Smooth muscle cell (in vitro differentiated cells): ENCODE measurements at regions not wholly inside any gene's neighbourhood (a gene's known extent, or its start where the extent isn't known, plus 50 kb on each side); places are given as distances from the start of the nearest gene placed in this dataset.

Experiments
- DNase-seq: peaks from one replicate; lab custom pipeline; 2025; ENCODE audit not compliant: unreplicated experiment; lab: John Stamatoyannopoulos, UW
- H2AFZ ChIP-seq: fragments of 200-600 bp; sonication (generic); 2 replicates; pipeline ENCODE4 v1.6.0; 2016; ENCODE audit warnings: antibody characterized with exemption, low read depth, mild to moderate bottlenecking
- H3F3A ChIP-seq: fragments of 200-600 bp; sonication (generic); 2 replicates; pipeline ENCODE4 v1.6.0; 2017; ENCODE audit warnings: antibody characterized with exemption, low read depth
- H3K27ac ChIP-seq: fragments of 200-600 bp; sonication (generic); 2 replicates; pipeline ENCODE4 v1.5.1; 2016; ENCODE audit warnings: low read depth, mild to moderate bottlenecking
- H3K27me3 ChIP-seq: fragments of 200-600 bp; sonication (generic); 2 replicates; pipeline ENCODE4 v1.6.1; 2016; ENCODE audit warnings: low read depth, mild to moderate bottlenecking
- H3K36me3 ChIP-seq: fragments of 200-600 bp; sonication (generic); 2 replicates; pipeline ENCODE4 v1.5.1; 2016; ENCODE audit warnings: low read depth
- H3K4me1 ChIP-seq: fragments of 200-600 bp; sonication (generic); 2 replicates; pipeline ENCODE4 v1.5.1; 2016; ENCODE audit warnings: low read depth
- H3K4me2 ChIP-seq: fragments of 200-600 bp; sonication (generic); 2 replicates; pipeline ENCODE4 v1.6.0; 2016; ENCODE audit warnings: mild to moderate bottlenecking
- H3K4me3 ChIP-seq: fragments of 200-600 bp; sonication (generic); 2 replicates; pipeline ENCODE4 v1.5.1; 2016; ENCODE audit warnings: mild to moderate bottlenecking
- H3K79me2 ChIP-seq: fragments of 200-600 bp; sonication (generic); 2 replicates; pipeline ENCODE4 v1.6.0; 2016; ENCODE audit warnings: low read depth, mild to moderate bottlenecking
- H3K9ac ChIP-seq: fragments of 200-600 bp; sonication (generic); 2 replicates; pipeline ENCODE4 v1.6.0; 2016; ENCODE audit warnings: low read depth
- H3K9me3 ChIP-seq: fragments of 200-600 bp; sonication (generic); replicated peaks from 2 replicates; pipeline ENCODE4 v1.5.1; 2016; ENCODE audit warnings: low read depth
- H4K20me1 ChIP-seq: fragments of 200-600 bp; sonication (generic); 2 replicates; pipeline ENCODE4 v1.6.0; 2016; ENCODE audit warnings: low read depth
- WGBS: methylation state at CpG from one replicate; pipeline ENCODE4 v1.1.7; 2016; ENCODE audit warnings: low lambda C conversion rate; 5-methylcytosine and 5-hydroxymethylcytosine counted together
- TF ChIP-seq, protein P1 (sequence below): fragments of 200-600 bp; sonication (generic); IDR thresholded peaks from 2 replicates; pipeline ENCODE4 v1.5.1; 2017; ENCODE audit warnings: borderline replicate concordance, mild to moderate bottlenecking, antibody characterized with exemption; ENCODE audit not compliant: insufficient read depth, poor library complexity, severe bottlenecking

DNA sequence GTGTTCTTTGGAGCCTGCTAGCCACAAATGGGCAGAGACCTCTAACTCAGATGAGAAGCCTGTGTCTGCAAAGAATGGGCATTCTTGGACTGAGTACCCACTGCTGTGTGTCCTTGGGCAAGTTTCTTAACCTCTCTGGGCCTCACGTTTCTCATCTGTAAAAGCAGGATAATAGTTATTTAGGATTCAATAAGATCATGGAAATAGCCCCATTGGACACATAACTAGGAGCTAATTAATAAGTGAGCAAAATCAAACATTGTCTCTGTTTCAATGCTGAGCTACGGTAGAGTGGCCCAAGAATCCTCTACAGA, 61.2 kb upstream of the WNT7B start:
- H3K36me3 ChIP-seq = no peaks in the 10 kb centered on the region
- no peak overlapping the region for H3K4me2 ChIP-seq
- no peak overlapping the region for H3K27ac ChIP-seq
- no peak overlapping the region for H3K4me3 ChIP-seq
- TF ChIP-seq, protein P1, sequence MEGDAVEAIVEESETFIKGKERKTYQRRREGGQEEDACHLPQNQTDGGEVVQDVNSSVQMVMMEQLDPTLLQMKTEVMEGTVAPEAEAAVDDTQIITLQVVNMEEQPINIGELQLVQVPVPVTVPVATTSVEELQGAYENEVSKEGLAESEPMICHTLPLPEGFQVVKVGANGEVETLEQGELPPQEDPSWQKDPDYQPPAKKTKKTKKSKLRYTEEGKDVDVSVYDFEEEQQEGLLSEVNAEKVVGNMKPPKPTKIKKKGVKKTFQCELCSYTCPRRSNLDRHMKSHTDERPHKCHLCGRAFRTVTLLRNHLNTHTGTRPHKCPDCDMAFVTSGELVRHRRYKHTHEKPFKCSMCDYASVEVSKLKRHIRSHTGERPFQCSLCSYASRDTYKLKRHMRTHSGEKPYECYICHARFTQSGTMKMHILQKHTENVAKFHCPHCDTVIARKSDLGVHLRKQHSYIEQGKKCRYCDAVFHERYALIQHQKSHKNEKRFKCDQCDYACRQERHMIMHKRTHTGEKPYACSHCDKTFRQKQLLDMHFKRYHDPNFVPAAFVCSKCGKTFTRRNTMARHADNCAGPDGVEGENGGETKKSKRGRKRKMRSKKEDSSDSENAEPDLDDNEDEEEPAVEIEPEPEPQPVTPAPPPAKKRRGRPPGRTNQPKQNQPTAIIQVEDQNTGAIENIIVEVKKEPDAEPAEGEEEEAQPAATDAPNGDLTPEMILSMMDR = no peak
- H2AFZ ChIP-seq = no peak overlapping the region
- peaks cover 12% of the 10 kb centered on the region for H3K4me1 ChIP-seq
- DNase-seq = no peak
- H3K9me3 ChIP-seq = no peaks in the 10 kb centered on the region
- H3K79me2 ChIP-seq = no peaks in the 10 kb centered on the region
- no peaks in the 10 kb centered on the region for H3F3A ChIP-seq
- H3K27me3 ChIP-seq = no peaks in the 10 kb centered on the region
- H3K9ac ChIP-seq = no peak overlapping the region
- 82% methylated on average over 2 of the region's 2 CpGs for WGBS
- no peaks in the 10 kb centered on the region for H4K20me1 ChIP-seq

DNA sequence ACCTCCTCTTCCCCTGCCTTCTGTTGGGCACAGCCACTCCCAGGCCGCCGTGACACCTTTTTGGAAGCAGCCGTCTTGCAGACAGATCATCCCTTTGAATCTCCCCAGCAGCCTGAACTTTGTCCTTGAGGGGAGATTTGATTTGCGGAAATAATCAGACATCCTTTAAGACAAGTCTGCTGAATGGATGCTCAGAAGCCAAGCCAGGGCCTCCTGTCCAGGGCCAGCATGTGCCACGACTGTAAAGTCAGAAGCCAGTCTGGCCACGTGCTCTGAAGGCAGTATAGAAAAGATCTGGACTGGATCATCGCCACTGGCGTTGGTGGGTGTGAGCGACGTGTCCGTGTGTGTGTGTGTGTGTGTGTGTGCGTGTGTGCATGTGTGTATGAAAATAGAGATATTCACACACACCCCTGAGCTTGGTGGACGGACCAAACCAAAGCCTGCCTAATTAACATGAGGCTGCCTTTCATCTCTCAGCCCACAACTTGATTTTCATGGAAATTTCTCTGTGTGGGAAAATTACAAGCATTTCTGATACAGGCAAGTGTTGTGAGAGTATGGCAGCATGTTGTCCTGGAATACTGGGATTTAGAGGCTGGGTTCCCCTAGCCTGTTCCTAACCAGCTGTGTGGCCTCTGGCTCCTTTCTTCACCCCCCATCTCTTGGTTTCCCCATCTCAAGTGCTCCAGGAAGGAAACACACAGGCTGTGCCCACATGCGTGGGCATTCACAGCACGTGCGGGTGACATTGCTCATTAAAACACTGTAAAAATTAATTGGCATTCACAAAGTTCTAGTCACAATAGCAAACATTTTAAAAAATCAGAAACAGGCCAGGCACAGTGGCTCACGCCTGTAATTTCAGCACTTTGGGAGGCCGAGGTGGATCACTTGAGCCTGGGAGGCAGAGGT, 61.8 kb upstream of the WNT7B start:
- no peak overlapping the region for H3K9ac ChIP-seq
- WGBS = 88% methylated on average over 18 of the region's 18 CpGs
- no peak overlapping the region for H3K4me3 ChIP-seq
- no peaks in the 10 kb centered on the region for H3K27me3 ChIP-seq
- no peaks in the 10 kb centered on the region for H3K9me3 ChIP-seq
- H3F3A ChIP-seq = no peaks in the 10 kb centered on the region
- H4K20me1 ChIP-seq = no peaks in the 10 kb centered on the region
- no peak overlapping the region for H2AFZ ChIP-seq
- H3K27ac ChIP-seq = no peak overlapping the region
- no peak overlapping the region for H3K4me2 ChIP-seq
- peaks cover 12% of the 10 kb centered on the region for H3K4me1 ChIP-seq
- TF ChIP-seq, protein P1 = no peak
- no peak for DNase-seq
- H3K79me2 ChIP-seq = no peaks in the 10 kb centered on the region
- no peaks in the 10 kb centered on the region for H3K36me3 ChIP-seq

DNA sequence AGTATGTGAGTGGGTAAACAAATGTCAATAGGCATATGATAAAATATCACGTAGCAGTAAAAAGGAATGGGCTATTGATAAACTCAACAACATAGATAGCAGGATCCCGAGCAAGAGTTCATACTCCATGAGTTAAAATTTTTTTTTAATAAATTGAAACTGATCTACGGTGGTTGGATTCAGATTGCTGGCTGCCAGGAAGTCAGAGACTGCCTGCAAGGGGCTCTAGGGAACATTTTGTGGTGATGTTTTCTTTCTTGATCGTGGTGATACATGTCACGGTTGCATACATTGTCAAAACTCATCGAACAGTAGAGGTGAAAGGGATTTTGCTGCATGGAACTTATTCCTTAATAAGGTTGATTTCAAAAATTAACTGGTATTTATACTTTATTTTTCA, 62.6 kb upstream of the WNT7B start:
- Histone ChIP-seq H3K9me3 (no peaks in the 10 kb centered on the region), H3K27me3 (no peaks in the 10 kb centered on the region), H3K79me2 (no peaks in the 10 kb centered on the region), H3K4me3 (no peak overlapping the region), H2AFZ (no peak overlapping the region), H3F3A (no peaks in the 10 kb centered on the region), H3K36me3 (no peaks in the 10 kb centered on the region), H3K9ac (no peak overlapping the region), H3K4me2 (no peak overlapping the region), H4K20me1 (no peaks in the 10 kb centered on the region), H3K27ac (no peak overlapping the region), H3K4me1 (peaks cover 18% of the 10 kb centered on the region)
- TF ChIP-seq, protein P1 = no peak
- no peak for DNase-seq
- 92% methylated on average over 6 of the region's 6 CpGs for WGBS
